Hepatocyte (in vitro differentiated cells): ENCODE measurements at regions not wholly inside any gene's neighbourhood (a gene's known extent, or its start where the extent isn't known, plus 50 kb on each side); places are given as distances from the start of the nearest gene placed in this dataset.
"Not testable (repeated sequence)": the region's sequence is repeated elsewhere in the genome, so short reads cannot be mapped to it uniquely, and the experiment has no call there.

Experiments
- EZH2 ChIP-seq: fragments of 200-600 bp; sonication (generic); IDR thresholded peaks from 2 replicates; pipeline ENCODE4 v1.6.1; 2016; ENCODE audit warnings: antibody characterized with exemption, mild to moderate bottlenecking, borderline replicate concordance
- EZH2phosphoT487 ChIP-seq: fragments of 200-600 bp; sonication (generic); IDR thresholded peaks from one replicate; pipeline ENCODE4 v1.6.1; 2018; ENCODE audit warnings: antibody characterized with exemption, mild to moderate bottlenecking, low read depth, moderate library complexity; ENCODE audit not compliant: unreplicated experiment, severe bottlenecking
- TF ChIP-seq, protein P1 (sequence below): fragments of 200-600 bp; sonication (generic); IDR thresholded peaks from 2 replicates; pipeline ENCODE4 v1.5.1; 2016; ENCODE audit warnings: antibody characterized with exemption, mild to moderate bottlenecking; ENCODE audit not compliant: poor library complexity

DNA sequence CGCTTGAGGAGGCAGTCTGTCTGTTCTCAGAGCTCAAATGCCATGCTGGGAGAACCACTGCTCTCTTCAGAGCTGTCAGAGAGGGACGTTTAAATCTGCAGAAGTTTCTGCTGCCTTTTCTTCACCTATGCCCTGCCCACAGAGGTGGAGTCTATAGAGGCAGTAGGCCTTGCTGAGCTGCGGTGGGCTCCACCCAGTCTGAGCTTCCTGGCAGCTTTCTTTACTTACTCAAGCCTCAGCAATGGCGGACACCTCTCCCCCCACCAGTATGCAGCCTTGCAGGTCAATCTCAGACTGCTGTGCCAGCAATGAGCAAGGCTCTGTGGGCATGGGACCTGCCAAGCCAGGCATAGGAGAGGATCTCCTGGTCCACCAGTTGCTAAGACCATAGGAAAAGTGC, 580.1 kb downstream of the FRK start:
- TF ChIP-seq, protein P1, sequence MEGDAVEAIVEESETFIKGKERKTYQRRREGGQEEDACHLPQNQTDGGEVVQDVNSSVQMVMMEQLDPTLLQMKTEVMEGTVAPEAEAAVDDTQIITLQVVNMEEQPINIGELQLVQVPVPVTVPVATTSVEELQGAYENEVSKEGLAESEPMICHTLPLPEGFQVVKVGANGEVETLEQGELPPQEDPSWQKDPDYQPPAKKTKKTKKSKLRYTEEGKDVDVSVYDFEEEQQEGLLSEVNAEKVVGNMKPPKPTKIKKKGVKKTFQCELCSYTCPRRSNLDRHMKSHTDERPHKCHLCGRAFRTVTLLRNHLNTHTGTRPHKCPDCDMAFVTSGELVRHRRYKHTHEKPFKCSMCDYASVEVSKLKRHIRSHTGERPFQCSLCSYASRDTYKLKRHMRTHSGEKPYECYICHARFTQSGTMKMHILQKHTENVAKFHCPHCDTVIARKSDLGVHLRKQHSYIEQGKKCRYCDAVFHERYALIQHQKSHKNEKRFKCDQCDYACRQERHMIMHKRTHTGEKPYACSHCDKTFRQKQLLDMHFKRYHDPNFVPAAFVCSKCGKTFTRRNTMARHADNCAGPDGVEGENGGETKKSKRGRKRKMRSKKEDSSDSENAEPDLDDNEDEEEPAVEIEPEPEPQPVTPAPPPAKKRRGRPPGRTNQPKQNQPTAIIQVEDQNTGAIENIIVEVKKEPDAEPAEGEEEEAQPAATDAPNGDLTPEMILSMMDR: not testable (repeated sequence)
- not testable (repeated sequence) for TF ChIP-seq EZH2, EZH2phosphoT487
